ENCODE measurements at regions not wholly inside any gene's neighbourhood (a gene's known extent, or its start where the extent isn't known, plus 50 kb on each side); places are given as distances from the start of the nearest gene placed in this dataset.
"Not testable (repeated sequence)": the region's sequence is repeated elsewhere in the genome, so short reads cannot be mapped to it uniquely, and the experiment has no call there.

DNA sequence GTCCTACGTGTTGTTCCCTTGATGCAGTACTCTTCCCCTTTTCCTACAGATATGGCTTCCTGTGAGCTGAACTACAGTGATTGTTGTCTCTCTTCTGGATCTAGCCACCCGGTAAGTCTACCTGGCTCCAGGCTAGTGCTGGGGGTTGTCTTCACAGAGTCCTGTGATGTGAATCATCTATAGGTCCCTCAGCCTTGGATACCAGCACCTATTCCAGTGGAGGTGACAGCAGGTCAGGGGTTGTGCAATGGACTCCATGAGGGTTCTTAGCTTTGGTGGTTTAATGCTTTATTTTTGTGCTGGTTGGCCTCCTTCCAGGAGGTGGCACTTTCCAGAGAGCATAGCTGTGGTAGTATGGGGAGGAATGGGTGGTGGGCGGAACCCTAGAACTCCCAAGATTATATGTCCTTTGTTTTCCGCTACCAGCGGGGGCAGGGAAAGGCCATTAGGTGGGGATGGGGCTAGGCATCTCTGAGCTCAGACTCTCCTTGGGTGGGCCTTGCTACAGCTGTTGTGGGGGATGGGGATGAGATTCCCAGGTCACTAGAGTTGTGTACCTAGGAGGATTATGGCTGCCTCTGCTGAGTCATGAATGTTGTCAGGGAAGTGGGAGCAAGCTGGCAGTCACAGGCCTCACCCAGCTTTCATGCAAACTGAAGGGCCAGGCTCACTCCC is 121.4 kb upstream of the ANKRD50 start:
- Histone ChIP-seq H3K27me3 (no peaks in the 10 kb centered on the region), H3K36me3 (no peaks in the 10 kb centered on the region), H3K4me1 (ENCODE audit: insufficient read depth) (no peaks in the 10 kb centered on the region), H3K9me3 (no peaks in the 10 kb centered on the region), H3K27ac (no peak overlapping the region), H3K4me3 (no peak overlapping the region)
- WGBS, 3 donors = 89 to 96% (median 96%) methylated on average over 5 of the region's 5 CpGs
- DNase-seq = no peak
- intact Hi-C loops (cut with DNase I) = no loop called here
- TF ChIP-seq EP300 (IDR thresholded peaks at IDR 0.05) (no peak), POLR2A (IDR thresholded peaks at IDR 0.05) (no peak)
- TF ChIP-seq, protein P1, sequence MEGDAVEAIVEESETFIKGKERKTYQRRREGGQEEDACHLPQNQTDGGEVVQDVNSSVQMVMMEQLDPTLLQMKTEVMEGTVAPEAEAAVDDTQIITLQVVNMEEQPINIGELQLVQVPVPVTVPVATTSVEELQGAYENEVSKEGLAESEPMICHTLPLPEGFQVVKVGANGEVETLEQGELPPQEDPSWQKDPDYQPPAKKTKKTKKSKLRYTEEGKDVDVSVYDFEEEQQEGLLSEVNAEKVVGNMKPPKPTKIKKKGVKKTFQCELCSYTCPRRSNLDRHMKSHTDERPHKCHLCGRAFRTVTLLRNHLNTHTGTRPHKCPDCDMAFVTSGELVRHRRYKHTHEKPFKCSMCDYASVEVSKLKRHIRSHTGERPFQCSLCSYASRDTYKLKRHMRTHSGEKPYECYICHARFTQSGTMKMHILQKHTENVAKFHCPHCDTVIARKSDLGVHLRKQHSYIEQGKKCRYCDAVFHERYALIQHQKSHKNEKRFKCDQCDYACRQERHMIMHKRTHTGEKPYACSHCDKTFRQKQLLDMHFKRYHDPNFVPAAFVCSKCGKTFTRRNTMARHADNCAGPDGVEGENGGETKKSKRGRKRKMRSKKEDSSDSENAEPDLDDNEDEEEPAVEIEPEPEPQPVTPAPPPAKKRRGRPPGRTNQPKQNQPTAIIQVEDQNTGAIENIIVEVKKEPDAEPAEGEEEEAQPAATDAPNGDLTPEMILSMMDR (IDR thresholded peaks at IDR 0.05) = no peak

DNA sequence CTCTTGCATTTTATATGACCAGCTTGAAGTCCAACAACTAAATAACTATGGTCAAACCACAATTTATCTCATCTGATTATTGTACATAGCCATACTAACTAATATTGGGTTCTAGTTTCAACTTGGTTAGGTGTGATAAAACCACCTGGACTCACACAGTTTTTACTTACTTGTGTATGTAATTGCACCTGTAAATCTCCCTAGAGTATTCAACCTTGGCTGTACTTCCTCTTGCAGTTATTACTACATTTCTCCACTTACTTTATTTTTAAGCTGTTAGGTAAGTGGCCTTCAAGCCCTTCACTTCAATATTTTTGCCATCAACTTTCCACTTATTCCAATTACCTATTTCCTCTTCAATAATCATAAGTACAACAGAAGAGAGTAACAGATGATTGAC is 115.8 kb upstream of the ANKRD50 start:
- no peak for DNase-seq
- no peaks in the 10 kb centered on the region for H3K4me1 ChIP-seq (ENCODE audit: insufficient read depth)
- intact Hi-C loops (cut with DNase I) = no loop called here
- H3K4me3 ChIP-seq = no peak overlapping the region
- no peaks in the 10 kb centered on the region for H3K27me3 ChIP-seq
- H3K27ac ChIP-seq = no peak overlapping the region
- no peaks in the 10 kb centered on the region for H3K36me3 ChIP-seq
- TF ChIP-seq, protein P1 (IDR thresholded peaks at IDR 0.05) = no peak
- TF ChIP-seq EP300 (IDR thresholded peaks at IDR 0.05) = no peak
- TF ChIP-seq POLR2A (IDR thresholded peaks at IDR 0.05) = no peak
- H3K9me3 ChIP-seq = no peaks in the 10 kb centered on the region

DNA sequence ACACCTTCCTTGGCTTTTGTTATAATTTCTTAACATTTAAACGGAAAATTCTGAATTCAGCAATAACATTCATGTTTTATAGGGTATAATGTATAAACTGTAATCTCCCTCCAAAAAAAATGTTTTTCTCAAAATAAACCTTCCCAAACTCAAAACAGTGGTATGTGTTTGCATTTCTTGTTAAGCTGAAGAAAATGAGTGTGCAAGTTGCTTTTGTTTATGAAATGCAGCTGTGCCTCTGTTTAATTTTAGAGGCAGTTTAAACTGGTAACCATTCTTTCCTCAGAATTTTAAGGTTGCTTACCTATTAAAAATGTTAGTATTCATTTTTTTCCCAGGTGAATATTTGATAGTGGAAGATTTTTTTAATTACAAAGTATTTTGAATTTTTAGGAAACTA is 105.0 kb upstream of the ANKRD50 start:
- Histone ChIP-seq H3K27ac (no peak overlapping the region), H3K4me1 (ENCODE audit: insufficient read depth) (no peaks in the 10 kb centered on the region), H3K27me3 (no peaks in the 10 kb centered on the region), H3K36me3 (no peaks in the 10 kb centered on the region), H3K4me3 (no peak overlapping the region), H3K9me3 (no peaks in the 10 kb centered on the region)
- no peak for DNase-seq
- 27 to 51% (median 49%) methylated on average over 1 of the region's 1 CpG for WGBS, 3 donors
- intact Hi-C loops (cut with DNase I) = no loop called here
- TF ChIP-seq, protein P1 (IDR thresholded peaks at IDR 0.05) = no peak
- TF ChIP-seq EP300 (IDR thresholded peaks at IDR 0.05) (no peak), POLR2A (IDR thresholded peaks at IDR 0.05) (no peak)

DNA sequence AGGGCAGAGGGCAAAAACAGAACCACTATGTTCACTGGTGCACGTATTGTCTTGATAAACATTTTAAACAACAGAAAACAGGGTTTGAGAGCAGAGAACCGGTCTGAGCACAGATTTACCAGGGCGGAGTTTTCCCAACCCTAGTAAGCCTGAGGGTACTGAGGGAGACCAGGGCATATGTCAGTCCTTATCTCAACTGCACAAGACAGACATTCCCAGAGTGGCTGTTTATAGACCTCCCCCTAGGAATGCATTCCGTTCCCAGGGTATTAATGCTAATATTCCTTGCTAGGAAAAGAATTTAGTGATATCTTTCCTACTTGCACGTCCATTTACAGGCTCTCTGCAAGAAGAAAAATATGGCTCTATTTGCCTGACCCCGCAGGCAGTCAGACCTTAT is 99.7 kb upstream of the ANKRD50 start:
- H3K27me3 ChIP-seq; intact Hi-C loops (cut with DNase I); DNase-seq; H3K27ac ChIP-seq; H3K4me1 ChIP-seq (ENCODE audit: insufficient read depth); H3K36me3 ChIP-seq; H3K9me3 ChIP-seq; H3K4me3 ChIP-seq: not testable (repeated sequence)
- WGBS, 3 donors = 88 to 91% (median 91%) methylated on average over 6 of the region's 6 CpGs

DNA sequence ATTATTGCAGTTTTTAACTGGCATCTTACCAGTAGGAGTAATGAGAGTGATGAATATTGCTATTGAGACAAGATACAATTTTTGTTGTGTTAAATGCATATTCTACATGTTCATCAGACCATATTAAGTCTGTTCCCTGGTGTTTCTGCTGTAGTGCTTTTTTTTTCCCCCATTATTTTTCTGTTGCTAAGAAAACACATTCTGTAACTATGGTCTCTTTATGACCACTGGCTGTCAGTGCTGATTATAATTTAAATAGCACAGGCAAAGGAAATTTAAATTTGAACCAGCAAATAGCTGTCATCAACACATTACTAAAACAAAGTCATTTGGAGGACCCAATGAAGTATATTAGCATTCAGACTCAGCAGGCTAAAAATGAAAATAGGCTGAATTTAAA is 98.3 kb upstream of the ANKRD50 start:
- Histone ChIP-seq H3K27me3 (no peaks in the 10 kb centered on the region), H3K4me3 (no peak overlapping the region), H3K9me3 (no peaks in the 10 kb centered on the region), H3K4me1 (ENCODE audit: insufficient read depth) (no peaks in the 10 kb centered on the region), H3K36me3 (no peaks in the 10 kb centered on the region), H3K27ac (no peak overlapping the region)
- intact Hi-C loops (cut with DNase I) = no loop called here
- no peak for TF ChIP-seq EP300 (IDR thresholded peaks at IDR 0.05)
- no peak for TF ChIP-seq POLR2A (IDR thresholded peaks at IDR 0.05)
- TF ChIP-seq, protein P1 (IDR thresholded peaks at IDR 0.05) = no peak
- DNase-seq = no peak
